ENCODE measurements at regions not wholly inside any gene's neighbourhood (a gene's known extent, or its start where the extent isn't known, plus 50 kb on each side); places are given as distances from the start of the nearest gene placed in this dataset.

DNA sequence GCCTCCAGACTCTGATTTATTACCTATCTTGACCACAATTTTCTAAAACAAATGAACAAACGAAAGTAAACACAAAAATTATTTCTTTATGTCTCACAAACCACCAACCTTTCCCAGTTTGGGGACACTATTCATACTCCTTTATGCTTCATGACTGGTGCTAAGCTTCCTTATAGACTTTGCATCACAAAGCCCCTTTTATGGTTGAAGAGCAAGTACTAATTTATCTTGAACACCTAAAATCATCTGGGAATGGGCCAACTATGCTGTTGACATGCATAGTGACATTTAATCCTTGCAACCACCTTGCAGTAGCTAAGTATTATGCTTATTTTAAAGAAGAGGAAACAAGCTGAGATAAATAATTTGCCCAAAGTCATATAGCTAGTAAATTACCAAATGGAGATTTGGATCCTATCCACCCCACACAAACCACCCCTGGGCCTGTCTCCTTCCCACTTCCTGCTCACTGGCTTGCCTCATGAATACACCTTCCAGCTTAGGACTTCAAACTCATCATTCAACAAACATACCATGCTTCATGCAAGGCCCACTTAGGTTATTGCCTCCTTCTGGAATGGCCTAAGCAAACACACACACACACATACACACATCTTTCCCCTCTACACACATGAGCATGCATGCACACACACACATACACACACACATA is 192.2 kb downstream of the PLPP3 start:
- 45% methylated on average over 1 of the region's 1 CpG for WGBS (ENCODE audit: missing lambda C conversion rate)
- ATAC-seq = no peak
- no peak overlapping the region for H3K4me3 ChIP-seq
- H3K27ac ChIP-seq = no peak overlapping the region
- DNase-seq (ENCODE audit: low read depth in 1 of 2, low spot score in 1 of 2) = no peak
- ChIA-PET POLR2A (no interaction called here), CTCF (no interaction called here)
- FAIRE-seq = no peak
- TF ChIP-seq MYC (IDR thresholded peaks at IDR 0.05; ENCODE audit: borderline replicate concordance, low read length) (no peak), CBX2 (IDR thresholded peaks at IDR 0.05; ENCODE audit: borderline replicate concordance, low read depth) (no peak), HOXB5 (CRISPR knock-in tag; IDR thresholded peaks at IDR 0.05) (no peak), FOSL2 (IDR thresholded peaks at IDR 0.05) (no peak), FOSL2 (CRISPR knock-in tag; IDR thresholded peaks at IDR 0.05) (no peak), ZFP36 (IDR thresholded peaks at IDR 0.05; ENCODE audit: borderline replicate concordance, partially characterized antibody) (no peak), MAFK (IDR thresholded peaks at IDR 0.05; ENCODE audit: partially characterized antibody) (no peak), FOSB (CRISPR knock-in tag; IDR thresholded peaks at IDR 0.05) (no peak), NPAS2 (CRISPR knock-in tag; IDR thresholded peaks at IDR 0.05; ENCODE audit: borderline replicate concordance) (no peak), RFX5 (IDR thresholded peaks at IDR 0.05) (no peak)
- no peak overlapping the region for H3K4me2 ChIP-seq
- H3K9me3 ChIP-seq = no peaks in the 10 kb centered on the region
- no peaks in the 10 kb centered on the region for H3K4me1 ChIP-seq

DNA sequence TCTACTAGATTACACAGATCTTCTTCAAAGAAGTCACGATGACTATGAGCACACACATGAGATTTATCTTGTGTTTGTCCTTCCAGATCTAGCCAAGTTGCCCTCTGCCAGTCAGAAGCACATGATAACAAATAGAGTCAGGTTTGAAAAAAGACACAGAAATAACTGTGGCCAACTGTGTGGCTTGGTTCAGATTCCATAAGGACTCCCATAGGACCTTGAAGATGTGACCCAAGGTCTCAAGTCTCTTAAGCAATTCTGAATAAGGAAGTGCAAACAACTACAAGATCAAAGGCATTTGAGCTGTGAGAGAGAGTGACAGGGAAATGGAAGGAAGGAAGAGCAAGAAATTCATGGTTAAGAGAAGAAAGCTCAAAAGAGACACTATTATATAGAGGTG is 194.0 kb downstream of the PLPP3 start:
- H3K9me3 ChIP-seq = no peaks in the 10 kb centered on the region
- ATAC-seq (no peak), DNase-seq (ENCODE audit: low read depth in 1 of 2, low spot score in 1 of 2) (no peak), FAIRE-seq (no peak)
- POLR2A ChIA-PET = no interaction called here
- CTCF ChIA-PET = no interaction called here
- TF ChIP-seq HEYL (CRISPR knock-in tag; IDR thresholded peaks at IDR 0.05) = no peak
- TF ChIP-seq, protein P1, sequence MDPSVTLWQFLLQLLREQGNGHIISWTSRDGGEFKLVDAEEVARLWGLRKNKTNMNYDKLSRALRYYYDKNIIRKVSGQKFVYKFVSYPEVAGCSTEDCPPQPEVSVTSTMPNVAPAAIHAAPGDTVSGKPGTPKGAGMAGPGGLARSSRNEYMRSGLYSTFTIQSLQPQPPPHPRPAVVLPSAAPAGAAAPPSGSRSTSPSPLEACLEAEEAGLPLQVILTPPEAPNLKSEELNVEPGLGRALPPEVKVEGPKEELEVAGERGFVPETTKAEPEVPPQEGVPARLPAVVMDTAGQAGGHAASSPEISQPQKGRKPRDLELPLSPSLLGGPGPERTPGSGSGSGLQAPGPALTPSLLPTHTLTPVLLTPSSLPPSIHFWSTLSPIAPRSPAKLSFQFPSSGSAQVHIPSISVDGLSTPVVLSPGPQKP (IDR thresholded peaks at IDR 0.05; ENCODE audit: low read depth, low read length) = no peak
- TF ChIP-seq, protein P2, sequence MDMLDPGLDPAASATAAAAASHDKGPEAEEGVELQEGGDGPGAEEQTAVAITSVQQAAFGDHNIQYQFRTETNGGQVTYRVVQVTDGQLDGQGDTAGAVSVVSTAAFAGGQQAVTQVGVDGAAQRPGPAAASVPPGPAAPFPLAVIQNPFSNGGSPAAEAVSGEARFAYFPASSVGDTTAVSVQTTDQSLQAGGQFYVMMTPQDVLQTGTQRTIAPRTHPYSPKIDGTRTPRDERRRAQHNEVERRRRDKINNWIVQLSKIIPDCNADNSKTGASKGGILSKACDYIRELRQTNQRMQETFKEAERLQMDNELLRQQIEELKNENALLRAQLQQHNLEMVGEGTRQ (IDR thresholded peaks at IDR 0.05) = no peak
- no peak for TF ChIP-seq CBX8 (IDR thresholded peaks at IDR 0.05)
- TF ChIP-seq RAD21 (conservative IDR thresholded peaks at IDR 0.05 in 1 of 2, IDR thresholded peaks at IDR 0.05 in 1 of 2) = no peak
- no peak for TF ChIP-seq ESRRA (IDR thresholded peaks at IDR 0.05; ENCODE audit: borderline replicate concordance, low read length)
- TF ChIP-seq HDAC2 (IDR thresholded peaks at IDR 0.05) = no peak
- TF ChIP-seq, protein P3, sequence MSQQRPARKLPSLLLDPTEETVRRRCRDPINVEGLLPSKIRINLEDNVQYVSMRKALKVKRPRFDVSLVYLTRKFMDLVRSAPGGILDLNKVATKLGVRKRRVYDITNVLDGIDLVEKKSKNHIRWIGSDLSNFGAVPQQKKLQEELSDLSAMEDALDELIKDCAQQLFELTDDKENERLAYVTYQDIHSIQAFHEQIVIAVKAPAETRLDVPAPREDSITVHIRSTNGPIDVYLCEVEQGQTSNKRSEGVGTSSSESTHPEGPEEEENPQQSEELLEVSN (IDR thresholded peaks at IDR 0.05; ENCODE audit: borderline replicate concordance, low read depth) = no peak
- TF ChIP-seq, protein P4, sequence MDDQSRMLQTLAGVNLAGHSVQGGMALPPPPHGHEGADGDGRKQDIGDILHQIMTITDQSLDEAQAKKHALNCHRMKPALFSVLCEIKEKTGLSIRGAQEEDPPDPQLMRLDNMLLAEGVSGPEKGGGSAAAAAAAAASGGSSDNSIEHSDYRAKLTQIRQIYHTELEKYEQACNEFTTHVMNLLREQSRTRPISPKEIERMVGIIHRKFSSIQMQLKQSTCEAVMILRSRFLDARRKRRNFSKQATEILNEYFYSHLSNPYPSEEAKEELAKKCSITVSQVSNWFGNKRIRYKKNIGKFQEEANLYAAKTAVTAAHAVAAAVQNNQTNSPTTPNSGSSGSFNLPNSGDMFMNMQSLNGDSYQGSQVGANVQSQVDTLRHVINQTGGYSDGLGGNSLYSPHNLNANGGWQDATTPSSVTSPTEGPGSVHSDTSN (IDR thresholded peaks at IDR 0.05) = no peak
- TF ChIP-seq, protein P5, sequence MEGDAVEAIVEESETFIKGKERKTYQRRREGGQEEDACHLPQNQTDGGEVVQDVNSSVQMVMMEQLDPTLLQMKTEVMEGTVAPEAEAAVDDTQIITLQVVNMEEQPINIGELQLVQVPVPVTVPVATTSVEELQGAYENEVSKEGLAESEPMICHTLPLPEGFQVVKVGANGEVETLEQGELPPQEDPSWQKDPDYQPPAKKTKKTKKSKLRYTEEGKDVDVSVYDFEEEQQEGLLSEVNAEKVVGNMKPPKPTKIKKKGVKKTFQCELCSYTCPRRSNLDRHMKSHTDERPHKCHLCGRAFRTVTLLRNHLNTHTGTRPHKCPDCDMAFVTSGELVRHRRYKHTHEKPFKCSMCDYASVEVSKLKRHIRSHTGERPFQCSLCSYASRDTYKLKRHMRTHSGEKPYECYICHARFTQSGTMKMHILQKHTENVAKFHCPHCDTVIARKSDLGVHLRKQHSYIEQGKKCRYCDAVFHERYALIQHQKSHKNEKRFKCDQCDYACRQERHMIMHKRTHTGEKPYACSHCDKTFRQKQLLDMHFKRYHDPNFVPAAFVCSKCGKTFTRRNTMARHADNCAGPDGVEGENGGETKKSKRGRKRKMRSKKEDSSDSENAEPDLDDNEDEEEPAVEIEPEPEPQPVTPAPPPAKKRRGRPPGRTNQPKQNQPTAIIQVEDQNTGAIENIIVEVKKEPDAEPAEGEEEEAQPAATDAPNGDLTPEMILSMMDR (IDR thresholded peaks at IDR 0.05) = no peak
- TF ChIP-seq MAFK (IDR thresholded peaks at IDR 0.05; ENCODE audit: partially characterized antibody) = no peak
- no peak for TF ChIP-seq CEBPB (IDR thresholded peaks at IDR 0.05)
- TF ChIP-seq CBX2 (IDR thresholded peaks at IDR 0.05; ENCODE audit: borderline replicate concordance, low read depth) = no peak
- 50% methylated on average over 1 of the region's 1 CpG for WGBS (ENCODE audit: missing lambda C conversion rate)
- no peaks in the 10 kb centered on the region for H3K4me1 ChIP-seq
- H3K27ac ChIP-seq = no peak overlapping the region
- no peak overlapping the region for H3K4me2 ChIP-seq
- H3K4me3 ChIP-seq = no peak overlapping the region
